ENCODE measurements at regions not wholly inside any gene's neighbourhood (a gene's known extent, or its start where the extent isn't known, plus 50 kb on each side); places are given as distances from the start of the nearest gene placed in this dataset.

DNA sequence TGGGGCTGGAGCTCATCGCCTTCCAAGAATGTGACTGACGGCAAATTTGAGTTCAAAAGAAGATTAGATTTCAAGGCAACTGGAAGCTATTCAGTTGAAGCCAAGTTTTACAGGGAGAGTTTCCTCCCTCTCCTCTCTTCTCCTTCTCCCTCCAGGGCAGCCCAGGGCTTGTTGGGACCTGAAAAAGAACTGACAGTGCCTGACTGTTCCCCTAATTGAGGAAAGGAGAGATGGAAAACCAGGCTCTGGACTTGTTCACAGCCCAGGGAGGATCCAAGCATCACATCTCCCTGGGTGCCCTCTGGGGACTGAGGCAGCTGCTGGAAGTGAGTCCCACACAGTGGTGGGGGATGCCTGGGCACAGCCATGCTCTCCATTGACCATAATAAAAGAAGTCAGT, 88.1 kb downstream of the THNSL2 start:
- TF ChIP-seq, protein P1, sequence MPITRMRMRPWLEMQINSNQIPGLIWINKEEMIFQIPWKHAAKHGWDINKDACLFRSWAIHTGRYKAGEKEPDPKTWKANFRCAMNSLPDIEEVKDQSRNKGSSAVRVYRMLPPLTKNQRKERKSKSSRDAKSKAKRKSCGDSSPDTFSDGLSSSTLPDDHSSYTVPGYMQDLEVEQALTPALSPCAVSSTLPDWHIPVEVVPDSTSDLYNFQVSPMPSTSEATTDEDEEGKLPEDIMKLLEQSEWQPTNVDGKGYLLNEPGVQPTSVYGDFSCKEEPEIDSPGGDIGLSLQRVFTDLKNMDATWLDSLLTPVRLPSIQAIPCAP (CRISPR knock-in tag; IDR thresholded peaks at IDR 0.05) = no peak
- TF ChIP-seq, protein P2, sequence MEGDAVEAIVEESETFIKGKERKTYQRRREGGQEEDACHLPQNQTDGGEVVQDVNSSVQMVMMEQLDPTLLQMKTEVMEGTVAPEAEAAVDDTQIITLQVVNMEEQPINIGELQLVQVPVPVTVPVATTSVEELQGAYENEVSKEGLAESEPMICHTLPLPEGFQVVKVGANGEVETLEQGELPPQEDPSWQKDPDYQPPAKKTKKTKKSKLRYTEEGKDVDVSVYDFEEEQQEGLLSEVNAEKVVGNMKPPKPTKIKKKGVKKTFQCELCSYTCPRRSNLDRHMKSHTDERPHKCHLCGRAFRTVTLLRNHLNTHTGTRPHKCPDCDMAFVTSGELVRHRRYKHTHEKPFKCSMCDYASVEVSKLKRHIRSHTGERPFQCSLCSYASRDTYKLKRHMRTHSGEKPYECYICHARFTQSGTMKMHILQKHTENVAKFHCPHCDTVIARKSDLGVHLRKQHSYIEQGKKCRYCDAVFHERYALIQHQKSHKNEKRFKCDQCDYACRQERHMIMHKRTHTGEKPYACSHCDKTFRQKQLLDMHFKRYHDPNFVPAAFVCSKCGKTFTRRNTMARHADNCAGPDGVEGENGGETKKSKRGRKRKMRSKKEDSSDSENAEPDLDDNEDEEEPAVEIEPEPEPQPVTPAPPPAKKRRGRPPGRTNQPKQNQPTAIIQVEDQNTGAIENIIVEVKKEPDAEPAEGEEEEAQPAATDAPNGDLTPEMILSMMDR (IDR thresholded peaks at IDR 0.05) = no peak
- no peak for TF ChIP-seq SMAD4 (CRISPR knock-in tag; IDR thresholded peaks at IDR 0.05)
- TF ChIP-seq, protein P3, sequence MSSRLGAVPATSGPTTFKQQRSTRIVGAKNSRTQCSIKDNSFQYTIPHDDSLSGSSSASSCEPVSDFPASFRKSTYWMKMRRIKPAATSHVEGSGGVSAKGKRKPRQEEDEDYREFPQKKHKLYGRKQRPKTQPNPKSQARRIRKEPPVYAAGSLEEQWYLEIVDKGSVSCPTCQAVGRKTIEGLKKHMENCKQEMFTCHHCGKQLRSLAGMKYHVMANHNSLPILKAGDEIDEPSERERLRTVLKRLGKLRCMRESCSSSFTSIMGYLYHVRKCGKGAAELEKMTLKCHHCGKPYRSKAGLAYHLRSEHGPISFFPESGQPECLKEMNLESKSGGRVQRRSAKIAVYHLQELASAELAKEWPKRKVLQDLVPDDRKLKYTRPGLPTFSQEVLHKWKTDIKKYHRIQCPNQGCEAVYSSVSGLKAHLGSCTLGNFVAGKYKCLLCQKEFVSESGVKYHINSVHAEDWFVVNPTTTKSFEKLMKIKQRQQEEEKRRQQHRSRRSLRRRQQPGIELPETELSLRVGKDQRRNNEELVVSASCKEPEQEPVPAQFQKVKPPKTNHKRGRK (CRISPR knock-in tag; IDR thresholded peaks at IDR 0.05; ENCODE audit: borderline replicate concordance) = no peak
- TF ChIP-seq SMAD3 (CRISPR knock-in tag; IDR thresholded peaks at IDR 0.05; ENCODE audit: borderline replicate concordance) = no peak
- no peak for TF ChIP-seq NFATC4 (CRISPR knock-in tag; IDR thresholded peaks at IDR 0.05)
